ENCODE measurements at regions not wholly inside any gene's neighbourhood (a gene's known extent, or its start where the extent isn't known, plus 50 kb on each side); places are given as distances from the start of the nearest gene placed in this dataset.

- no peak for TF ChIP-seq CHD7 (IDR thresholded peaks at IDR 0.05; ENCODE audit: insufficient replicate concordance, low read length)
These were observed 111.4 kb upstream of the LIMCH1 start (continued) for GRCh38 chr4:41426539-41426938.
